SH-SY5Y (cell line): ENCODE measurements at regions not wholly inside any gene's neighbourhood (a gene's known extent, or its start where the extent isn't known, plus 50 kb on each side); places are given as distances from the start of the nearest gene placed in this dataset.

Experiments used
- GATA2 ChIP-seq: IDR thresholded peaks from 2 replicates; pipeline ENCODE4 v1.6.1; 2011; ENCODE audit warnings: mild to moderate bottlenecking, low read depth, low read length
- GATA3 ChIP-seq: IDR thresholded peaks from 2 replicates; pipeline ENCODE4 v1.6.1; 2011; ENCODE audit warnings: low read depth, mild to moderate bottlenecking, low read length, moderate library complexity

- TF ChIP-seq GATA3 (no peak), GATA2 (no peak)
These were observed 258.2 kb downstream of the TDRD3 start for GRCh38 chr13:60655256-60655655.
